ENCODE measurements at regions not wholly inside any gene's neighbourhood (a gene's known extent, or its start where the extent isn't known, plus 50 kb on each side); places are given as distances from the start of the nearest gene placed in this dataset.

DNA sequence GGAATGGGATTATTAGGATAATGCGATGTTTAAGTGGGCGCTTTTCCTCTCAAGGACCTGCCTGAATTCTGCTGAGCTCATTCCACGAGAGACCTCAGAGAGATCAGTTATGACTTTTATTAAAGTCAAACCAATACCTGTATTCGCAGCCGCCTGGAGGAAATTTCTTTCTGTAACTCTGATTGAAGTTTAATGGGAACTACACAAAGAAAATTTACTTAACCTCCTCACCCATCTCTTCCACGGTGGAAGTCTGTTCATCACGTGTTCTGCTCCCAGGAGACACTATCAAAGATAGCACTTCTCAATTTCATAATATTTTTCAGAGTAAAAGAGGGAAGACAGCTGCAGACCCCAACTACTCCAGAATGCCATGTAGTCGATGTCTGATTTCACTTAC is 334.7 kb upstream of the POU3F1 start:
- Histone ChIP-seq H2BK15ac (ENCODE audit: low read depth, low read length) (no peak overlapping the region), H4K8ac (replicated peaks; ENCODE audit: insufficient read length, low read depth, low read length) (no peak overlapping the region), H2AFZ (ENCODE audit: low read length) (no peak overlapping the region), H2BK12ac (ENCODE audit: insufficient read length, low read depth, low read length) (no peak overlapping the region), H2BK5ac (ENCODE audit: insufficient read length, low read length) (no peak overlapping the region), H3K18ac (ENCODE audit: insufficient read length, low read depth, low read length) (no peak overlapping the region), H4K91ac (ENCODE audit: insufficient read length, low read depth, low read length) (no peak overlapping the region), H3K4me1 (ENCODE audit: insufficient read depth, low read length) (peaks cover 5% of the 10 kb centered on the region; the same call in 1 of the 2 replicates), H3K56ac (ENCODE audit: insufficient read length, low read depth, low read length) (no peak overlapping the region), H3K14ac (ENCODE audit: insufficient read depth, low read length) (no peak overlapping the region), H3K79me2 (ENCODE audit: insufficient read depth, low read length) (no peaks in the 10 kb centered on the region), H4K20me1 (ENCODE audit: control insufficient read depth, insufficient read depth, insufficient read length) (no peaks in the 10 kb centered on the region), H3K27me3 (ENCODE audit: insufficient read depth, low read length) (no peaks in the 10 kb centered on the region), H4K5ac (ENCODE audit: insufficient read length, low read depth, low read length) (no peak overlapping the region), H3K9ac (ENCODE audit: extremely low read depth, insufficient read length, low read length) (no peak overlapping the region), H3K27ac (ENCODE audit: insufficient read length, low read depth, low read length) (no peak overlapping the region), H3K23me2 (ENCODE audit: insufficient read length, low read depth, low read length, poor library complexity, severe bottlenecking) (no peaks in the 10 kb centered on the region), H2BK120ac (ENCODE audit: low read depth, low read length, poor library complexity, severe bottlenecking) (no peak overlapping the region), H3K23ac (ENCODE audit: insufficient read length, low read depth, low read length) (no peak overlapping the region), H3K9me3 (ENCODE audit: control insufficient read depth, low read depth, low read length) (no peaks in the 10 kb centered on the region), H3K4ac (ENCODE audit: low read depth, low read length) (no peak overlapping the region), H3T11ph (ENCODE audit: low read length) (no peak overlapping the region), H2BK20ac (ENCODE audit: low read depth, low read length, poor library complexity, severe bottlenecking) (no peak overlapping the region), H3K79me1 (ENCODE audit: insufficient read depth, low read depth, low read length, poor library complexity, severe bottlenecking) (no peaks in the 10 kb centered on the region), H2AK5ac (ENCODE audit: insufficient read length, low read length) (no peak overlapping the region), H3K4me2 (ENCODE audit: insufficient read depth, insufficient read length, low read length) (no peak overlapping the region)
- H3K4me1 Mint-ChIP-seq: peaks cover 56 to 60% of the 10 kb centered on the region in 2 experiments
- no peaks in the 10 kb centered on the region for H3K27me3 Mint-ChIP-seq (ENCODE audit: low read depth)
- peaks cover 0 to 4% (median 0%) of the 10 kb centered on the region in 3 experiments; a peak in 2 of 7 replicates for H3K36me3 Mint-ChIP-seq (ENCODE audit: insufficient read depth in 1 of 3, low read depth in 3 of 3)
- no peak overlapping the region for H3K4me3 Mint-ChIP-seq
- TF ChIP-seq, protein P1, sequence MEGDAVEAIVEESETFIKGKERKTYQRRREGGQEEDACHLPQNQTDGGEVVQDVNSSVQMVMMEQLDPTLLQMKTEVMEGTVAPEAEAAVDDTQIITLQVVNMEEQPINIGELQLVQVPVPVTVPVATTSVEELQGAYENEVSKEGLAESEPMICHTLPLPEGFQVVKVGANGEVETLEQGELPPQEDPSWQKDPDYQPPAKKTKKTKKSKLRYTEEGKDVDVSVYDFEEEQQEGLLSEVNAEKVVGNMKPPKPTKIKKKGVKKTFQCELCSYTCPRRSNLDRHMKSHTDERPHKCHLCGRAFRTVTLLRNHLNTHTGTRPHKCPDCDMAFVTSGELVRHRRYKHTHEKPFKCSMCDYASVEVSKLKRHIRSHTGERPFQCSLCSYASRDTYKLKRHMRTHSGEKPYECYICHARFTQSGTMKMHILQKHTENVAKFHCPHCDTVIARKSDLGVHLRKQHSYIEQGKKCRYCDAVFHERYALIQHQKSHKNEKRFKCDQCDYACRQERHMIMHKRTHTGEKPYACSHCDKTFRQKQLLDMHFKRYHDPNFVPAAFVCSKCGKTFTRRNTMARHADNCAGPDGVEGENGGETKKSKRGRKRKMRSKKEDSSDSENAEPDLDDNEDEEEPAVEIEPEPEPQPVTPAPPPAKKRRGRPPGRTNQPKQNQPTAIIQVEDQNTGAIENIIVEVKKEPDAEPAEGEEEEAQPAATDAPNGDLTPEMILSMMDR (conservative IDR thresholded peaks at IDR 0.05): no peak
- DNase-seq: no peak
- no peaks in the 10 kb centered on the region for H3K9me3 Mint-ChIP-seq
- H3K27ac Mint-ChIP-seq: no peak overlapping the region
- no CpG with 5 or more reads among the region's 8 CpGs for WGBS (ENCODE audit: extremely low coverage, insufficient read length, low lambda C conversion rate)

All from H9 (cell line).